OCI-LY7 (cell line): ENCODE measurements at regions not wholly inside any gene's neighbourhood (a gene's known extent, or its start where the extent isn't known, plus 50 kb on each side); places are given as distances from the start of the nearest gene placed in this dataset.

Experiments
- BruUV-seq: library from RNA; stranded (reverse); fragments of 400-500 nt; replicated peaks from 2 replicates; lab custom pipeline; 2021; lab: Mats Ljungman, UMichigan
- CTCF ChIA-PET: fragments of 300-600 bp; sonication (Branson Sonifier 250); formaldehyde crosslinking; loops from one replicate; lab custom pipeline; 2022; ENCODE audit warnings: antibody characterized with exemption; ENCODE audit not compliant: unreplicated experiment; lab: Charles Lee
- POLR2A ChIA-PET: fragments of 300-600 bp; sonication (Branson Sonifier 250); formaldehyde crosslinking; loops from one replicate; lab custom pipeline; 2022; ENCODE audit warnings: antibody characterized with exemption; lab: Charles Lee
- DNase-seq: peaks from one replicate; pipeline ENCODE4 v3.0.0-alpha.2; 2015; ENCODE audit warnings: low spot score
- H2AFZ ChIP-seq: fragments of 200-600 bp; sonication (generic), shearing (Covaris generic); 2 replicates; pipeline ENCODE4 v1.6.1; 2014; ENCODE audit warnings: mild to moderate bottlenecking, antibody characterized with exemption, low read length, moderate library complexity
- H3K27ac ChIP-seq: fragments of 200-600 bp; sonication (generic); 2 replicates; pipeline ENCODE4 v1.5.1; 2014; ENCODE audit warnings: mixed run types, low read depth, mild to moderate bottlenecking, moderate library complexity, low read length, inconsistent platforms; ENCODE audit not compliant: poor library complexity, severe bottlenecking
- H3K36me3 ChIP-seq: fragments of 200-600 bp; sonication (generic); 2 replicates; pipeline ENCODE4 v1.6.1; 2014; ENCODE audit warnings: mild to moderate bottlenecking, antibody characterized with exemption, low read length, moderate library complexity, mixed read lengths; ENCODE audit not compliant: insufficient read depth
- H3K4me1 ChIP-seq: fragments of 200-600 bp; sonication (generic); 2 replicates; pipeline ENCODE4 v1.5.1; 2014; ENCODE audit warnings: mild to moderate bottlenecking, low read length; ENCODE audit not compliant: insufficient read depth, poor library complexity, severe bottlenecking
- H3K4me2 ChIP-seq: fragments of 200-600 bp; sonication (generic); 2 replicates; pipeline ENCODE4 v1.6.1; 2014; ENCODE audit warnings: mild to moderate bottlenecking, low read length
- H3K4me3 ChIP-seq: fragments of 200-600 bp; sonication (generic); 2 replicates; pipeline ENCODE4 v1.5.1; 2014; ENCODE audit warnings: mild to moderate bottlenecking, low read depth, low read length; ENCODE audit not compliant: poor library complexity, severe bottlenecking
- H3K79me2 ChIP-seq: fragments of 200-600 bp; sonication (generic); 2 replicates; pipeline ENCODE4 v1.6.1; 2016; ENCODE audit warnings: low read depth, mild to moderate bottlenecking, low read length, moderate library complexity, mixed read lengths; ENCODE audit not compliant: insufficient read depth
- H3K9me2 ChIP-seq: fragments of 200-600 bp; sonication (generic); 2 replicates; pipeline ENCODE4 v1.6.1; 2016; ENCODE audit warnings: mild to moderate bottlenecking, low read length, mixed read lengths; ENCODE audit not compliant: insufficient read depth
- H3K9me3 ChIP-seq: fragments of 200-600 bp; sonication (generic); 2 replicates; pipeline ENCODE4 v1.6.1; 2014; ENCODE audit warnings: mild to moderate bottlenecking, mixed run types, low read length, mixed read lengths
- H4K20me1 ChIP-seq: fragments of 200-600 bp; sonication (generic); 2 replicates; pipeline ENCODE4 v1.6.1; 2014; ENCODE audit warnings: mild to moderate bottlenecking, antibody characterized with exemption, low read length, moderate library complexity, mixed read lengths; ENCODE audit not compliant: insufficient read depth
- EZH2phosphoT487 ChIP-seq: fragments of 200-600 bp; sonication (generic); IDR thresholded peaks from 2 replicates; pipeline ENCODE4 v1.6.1; 2018; ENCODE audit warnings: low read depth, borderline replicate concordance, mild to moderate bottlenecking, mixed run types, antibody characterized with exemption, low read length, moderate library complexity, mixed read lengths
- intact Hi-C: fragments of 100-400 bp; cut with micrococcal nuclease; formaldehyde crosslinking; loops from one replicate; pipeline ENCODE4 v1.10.0; 2022; ENCODE audit not compliant: unreplicated experiment
- TF ChIP-seq, protein P1 (sequence below): fragments of 200-600 bp; sonication (generic); conservative IDR thresholded peaks from 2 replicates; pipeline ENCODE4 v1.5.1; 2014; ENCODE audit warnings: mild to moderate bottlenecking, antibody characterized with exemption, low read length, moderate library complexity, mixed read lengths

DNA sequence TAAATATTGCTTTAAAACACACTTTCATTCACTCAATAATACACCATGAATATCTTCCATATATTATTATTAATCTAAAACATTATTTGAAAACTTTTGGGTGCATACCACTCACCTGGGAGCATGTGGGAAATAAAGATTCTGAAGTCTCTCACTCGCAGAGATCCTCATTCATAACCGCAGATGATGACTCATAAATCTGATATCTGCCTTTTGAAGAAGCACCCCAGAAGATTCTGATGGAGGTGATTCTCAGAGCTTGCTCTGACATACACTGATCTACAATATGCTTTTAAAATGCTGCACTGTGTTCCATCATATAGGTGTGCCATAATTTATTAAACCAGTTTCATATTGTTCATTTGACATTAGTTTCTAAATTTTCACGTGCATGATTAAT is 135.0 kb upstream of the SGK1 start:
- Histone ChIP-seq H3K4me1 (no peaks in the 10 kb centered on the region), H2AFZ (no peak overlapping the region), H3K27ac (no peak overlapping the region), H3K4me2 (no peak overlapping the region), H3K36me3 (no peaks in the 10 kb centered on the region), H3K79me2 (no peaks in the 10 kb centered on the region), H3K9me3 (no peaks in the 10 kb centered on the region), H3K9me2 (no peaks in the 10 kb centered on the region), H3K4me3 (no peak overlapping the region), H4K20me1 (no peaks in the 10 kb centered on the region)
- BruUV-seq: no TSS peak
- TF ChIP-seq EZH2phosphoT487: no peak
- TF ChIP-seq, protein P1, sequence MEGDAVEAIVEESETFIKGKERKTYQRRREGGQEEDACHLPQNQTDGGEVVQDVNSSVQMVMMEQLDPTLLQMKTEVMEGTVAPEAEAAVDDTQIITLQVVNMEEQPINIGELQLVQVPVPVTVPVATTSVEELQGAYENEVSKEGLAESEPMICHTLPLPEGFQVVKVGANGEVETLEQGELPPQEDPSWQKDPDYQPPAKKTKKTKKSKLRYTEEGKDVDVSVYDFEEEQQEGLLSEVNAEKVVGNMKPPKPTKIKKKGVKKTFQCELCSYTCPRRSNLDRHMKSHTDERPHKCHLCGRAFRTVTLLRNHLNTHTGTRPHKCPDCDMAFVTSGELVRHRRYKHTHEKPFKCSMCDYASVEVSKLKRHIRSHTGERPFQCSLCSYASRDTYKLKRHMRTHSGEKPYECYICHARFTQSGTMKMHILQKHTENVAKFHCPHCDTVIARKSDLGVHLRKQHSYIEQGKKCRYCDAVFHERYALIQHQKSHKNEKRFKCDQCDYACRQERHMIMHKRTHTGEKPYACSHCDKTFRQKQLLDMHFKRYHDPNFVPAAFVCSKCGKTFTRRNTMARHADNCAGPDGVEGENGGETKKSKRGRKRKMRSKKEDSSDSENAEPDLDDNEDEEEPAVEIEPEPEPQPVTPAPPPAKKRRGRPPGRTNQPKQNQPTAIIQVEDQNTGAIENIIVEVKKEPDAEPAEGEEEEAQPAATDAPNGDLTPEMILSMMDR: no peak
- CTCF ChIA-PET: no interaction called here
- POLR2A ChIA-PET: interaction anchor here (1.4 kb wide), 1 partner anchor 12 kb away, joined by 6 read pairs; no protein-coding TSS in a partner anchor
- no peak for DNase-seq
- intact Hi-C loops: loop anchor here (10.0 kb wide), 1 partner anchor 278 kb away; no protein-coding TSS in a partner anchor

DNA sequence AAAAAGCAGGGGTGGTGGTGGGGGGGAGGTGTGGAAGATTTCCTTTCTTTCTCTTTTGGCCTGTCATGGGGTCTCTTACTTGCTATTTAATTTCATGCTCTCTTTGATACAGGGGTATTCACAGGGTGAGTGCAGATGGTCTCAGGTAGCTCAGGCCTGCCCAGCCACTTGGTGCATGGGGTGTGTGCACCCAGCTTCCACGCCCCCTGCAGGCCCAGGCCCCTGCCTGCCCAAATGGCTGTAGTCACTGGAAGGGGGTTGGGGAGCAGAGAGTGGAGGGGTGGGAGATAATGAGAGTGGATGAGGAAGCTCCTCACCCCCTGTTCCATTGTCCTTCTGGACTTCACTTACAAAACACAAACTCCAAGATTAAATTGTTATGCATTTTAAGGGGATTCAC is 133.6 kb upstream of the SGK1 start:
- Histone ChIP-seq H3K4me3 (no peak overlapping the region), H3K36me3 (no peaks in the 10 kb centered on the region), H3K9me2 (no peaks in the 10 kb centered on the region), H3K27ac (no peak overlapping the region), H3K9me3 (no peaks in the 10 kb centered on the region), H2AFZ (no peak overlapping the region), H3K79me2 (no peaks in the 10 kb centered on the region), H3K4me2 (no peak overlapping the region), H4K20me1 (no peaks in the 10 kb centered on the region), H3K4me1 (peaks cover 4% of the 10 kb centered on the region)
- BruUV-seq: no TSS peak
- TF ChIP-seq, protein P1: peak; percentile 62
- TF ChIP-seq EZH2phosphoT487: no peak
- ChIA-PET POLR2A (interaction anchor here (0.9 to 1.4 kb wide), 2 partner anchors 13 to 45 kb away, joined by 3 to 6 read pairs; no protein-coding TSS in a partner anchor), CTCF (no interaction called here)
- peak; percentile 11 for DNase-seq
- intact Hi-C loops: loop anchor here (10.0 kb wide), 1 partner anchor 277 kb away; no protein-coding TSS in a partner anchor

DNA sequence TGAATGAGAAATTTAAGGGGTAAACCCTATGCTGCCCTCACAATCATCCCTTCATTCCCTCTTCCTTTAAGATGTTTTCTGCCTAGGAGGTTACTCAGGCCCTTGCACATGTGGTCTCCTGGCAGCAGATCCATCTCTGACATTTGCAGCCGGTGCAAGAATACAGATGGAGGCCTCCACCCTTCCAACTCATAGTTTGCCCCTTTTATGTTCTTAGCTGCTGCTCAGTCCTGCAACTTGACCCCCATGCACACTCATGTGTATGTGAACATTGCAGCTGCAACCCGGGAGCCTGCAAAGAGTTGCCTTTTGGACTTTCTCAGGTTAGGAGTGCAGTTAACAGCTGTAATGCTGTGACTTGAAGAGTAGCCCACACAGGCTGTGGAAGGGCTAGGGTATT is 131.9 kb upstream of the SGK1 start:
- no peak for TF ChIP-seq EZH2phosphoT487
- TF ChIP-seq, protein P1: no peak
- H4K20me1 ChIP-seq: no peaks in the 10 kb centered on the region
- H3K79me2 ChIP-seq: no peaks in the 10 kb centered on the region
- no peaks in the 10 kb centered on the region for H3K36me3 ChIP-seq
- H2AFZ ChIP-seq: no peak overlapping the region
- H3K4me2 ChIP-seq: no peak overlapping the region
- H3K9me2 ChIP-seq: no peaks in the 10 kb centered on the region
- CTCF ChIA-PET: no interaction called here
- H3K27ac ChIP-seq: no peak overlapping the region
- no peak for DNase-seq
- H3K4me1 ChIP-seq: peaks cover 8% of the 10 kb centered on the region
- H3K9me3 ChIP-seq: no peaks in the 10 kb centered on the region
- no TSS peak for BruUV-seq
- intact Hi-C loops: loop anchor here (10.0 kb wide), 1 partner anchor 275 kb away; no protein-coding TSS in a partner anchor
- POLR2A ChIA-PET: interaction anchor here (1.7 kb wide), 1 partner anchor 13 kb away, joined by 5 read pairs; no protein-coding TSS in a partner anchor
- H3K4me3 ChIP-seq: no peak overlapping the region
